K562 (cell line): ENCODE measurements at regions not wholly inside any gene's neighbourhood (a gene's known extent, or its start where the extent isn't known, plus 50 kb on each side); places are given as distances from the start of the nearest gene placed in this dataset.
"Not testable (repeated sequence)": the region's sequence is repeated elsewhere in the genome, so short reads cannot be mapped to it uniquely, and the experiment has no call there.

ENCODE experiments used
- ATAC-seq: fragments of 200-7000 bp; cut with Tn5 transposase; 3 replicates; pipeline ENCODE4 v1.9.1; 2020; ENCODE audit warnings: moderate library complexity
- BruUV-seq: library from RNA; stranded (reverse); fragments of 400-500 nt; replicated peaks from 2 replicates; lab custom pipeline; 2021; lab: Mats Ljungman, UMichigan
- CTCF ChIA-PET: fragments of 300-600 bp; formaldehyde crosslinking; extraction: SDS; loops from one replicate; lab custom pipeline; 2021; ENCODE audit warnings: low intra/inter-chr PET ratio; lab: Yijun Ruan, JAX
- POLR2A ChIA-PET: fragments of 300-600, 350-650 bp; sonication (Branson Sonifier 250); formaldehyde crosslinking; extraction: SDS; loops from one replicate; lab custom pipeline; 2021; ENCODE audit warnings: antibody characterized with exemption, inconsistent platforms; lab: Yijun Ruan, JAX
- DNase-seq, 4 experiments: peaks; one replicate each; pipeline versions ENCODE4 v3.0.0 to v3.0.0-alpha.2; 2011 to 2018; ENCODE audit warnings: low spot score in 3 of 4, mixed read lengths in 3 of 4; ENCODE audit errors: extremely low read depth in 1 of 4
- FAIRE-seq: peaks from 2 replicates; lab custom pipeline; 2011; peaks lifted over from hg19 to GRCh38; lab: Jason Lieb, UNC
- H2AFZ ChIP-seq: 2 replicates; pipeline ENCODE4 v1.6.0; 2011; ENCODE audit warnings: low read depth, low read length, control low read depth, inconsistent platforms
- H3K27ac ChIP-seq: fragments of 200-600 bp; 3 replicates; pipeline ENCODE4 v1.8.0; 2011; ENCODE audit warnings: low read depth, mild to moderate bottlenecking, control low read depth, inconsistent platforms, low read length, moderate library complexity, mixed read lengths; ENCODE audit errors: extremely low read depth
- H3K27me3 ChIP-seq, 2 experiments: fragments of 300-600 bp in 1 of 2; 2 replicates in 1 of 2; 3 replicates in 1 of 2; pipeline versions ENCODE4 v1.6.0 to v1.8.0; 2011; ENCODE audit warnings: inconsistent platforms in 2 of 2, low read length in 2 of 2, mild to moderate bottlenecking in 1 of 2, mixed read lengths in 1 of 2, moderate library complexity in 1 of 2; ENCODE audit not compliant: control insufficient read depth in 2 of 2, insufficient read depth in 2 of 2
- H3K36me3 ChIP-seq: fragments of 300-600 bp; 3 replicates; pipeline ENCODE4 v1.8.0; 2011; ENCODE audit warnings: mild to moderate bottlenecking, low read length, inconsistent platforms; ENCODE audit not compliant: control insufficient read depth, insufficient read depth
- H3K4me1 ChIP-seq, 2 experiments: fragments of 200-600 bp in 1 of 2; replicated peaks in 1 of 2; 2 replicates in 1 of 2; 3 replicates in 1 of 2; pipeline versions ENCODE4 v1.5.1 to v1.8.0; 2011; ENCODE audit warnings: inconsistent platforms in 2 of 2, low read length in 2 of 2, mild to moderate bottlenecking in 1 of 2, mixed read lengths in 1 of 2, moderate library complexity in 1 of 2; ENCODE audit not compliant: control insufficient read depth in 2 of 2, insufficient read depth in 2 of 2
- H3K4me2 ChIP-seq: 2 replicates; pipeline ENCODE4 v1.6.1; 2011; ENCODE audit warnings: low read length, control low read depth, inconsistent platforms, mixed read lengths; ENCODE audit not compliant: insufficient read depth
- H3K4me3 ChIP-seq: fragments of 200-600 bp; sonication (generic), shearing (Covaris generic); 2 replicates; pipeline ENCODE4 v1.5.1; 2016; ENCODE audit warnings: control low read depth, inconsistent platforms
- H3K79me2 ChIP-seq: fragments of 200-600 bp; 3 replicates; pipeline ENCODE4 v1.8.0; 2011; ENCODE audit warnings: low read length, inconsistent platforms; ENCODE audit not compliant: control insufficient read depth, insufficient read depth
- H3K9ac ChIP-seq, 2 experiments: 2 replicates each; pipeline versions ENCODE4 v1.6.0 to v1.6.1; 2011; ENCODE audit warnings: low read depth in 2 of 2, low read length in 2 of 2, control low read depth in 1 of 2, inconsistent platforms in 1 of 2, mild to moderate bottlenecking in 1 of 2, mixed read lengths in 1 of 2; ENCODE audit not compliant: insufficient read depth in 1 of 2
- H3K9me1 ChIP-seq: one replicate; pipeline ENCODE4 v1.6.0; 2011; ENCODE audit warnings: inconsistent platforms, mild to moderate bottlenecking, low read length, moderate library complexity; ENCODE audit not compliant: control insufficient read depth, insufficient read depth
- H3K9me3 ChIP-seq: replicated peaks from 2 replicates; pipeline ENCODE4 v1.5.1; 2011; ENCODE audit warnings: low read depth, low read length, inconsistent platforms; ENCODE audit not compliant: control insufficient read depth, insufficient read depth
- H4K20me1 ChIP-seq: replicated peaks from 2 replicates; pipeline ENCODE4 v1.6.1; 2011; ENCODE audit warnings: low read length, inconsistent platforms, mixed read lengths; ENCODE audit not compliant: control insufficient read depth, insufficient read depth
- WGBS: fragments of 100-300 bp; shearing (Covaris generic); methylation state at CpG from one replicate; pipeline ENCODE4 v1.1.6; 2016; ENCODE audit warnings: low coverage, mixed read lengths; ENCODE audit not compliant: insufficient coverage; ENCODE audit errors: missing lambda C conversion rate; 5-methylcytosine and 5-hydroxymethylcytosine counted together
- in situ Hi-C: fragments of 300-500 bp; cut with MboI; formaldehyde crosslinking; loops from 4 replicates; pipeline ENCODE4 v1.15.0; 2018; ENCODE audit warnings: inconsistent platforms, mixed read lengths
- intact Hi-C: fragments of 100-400 bp; cut with micrococcal nuclease; formaldehyde crosslinking; loops from 2 replicates; pipeline ENCODE4 v1.14.2; 2022

- H3K4me1 ChIP-seq, POLR2A ChIA-PET, ATAC-seq, H4K20me1 ChIP-seq, H3K36me3 ChIP-seq, BruUV-seq, CTCF ChIA-PET, H3K9ac ChIP-seq, H3K27me3 ChIP-seq, H2AFZ ChIP-seq, H3K4me3 ChIP-seq, H3K9me3 ChIP-seq, DNase-seq, H3K4me2 ChIP-seq, FAIRE-seq, H3K9me1 ChIP-seq, in situ Hi-C loops, H3K79me2 ChIP-seq, intact Hi-C loops, H3K27ac ChIP-seq: not testable (repeated sequence)
- WGBS: 80% methylated on average over 4 of the region's 5 CpGs
These were observed 121.1 kb downstream of the CRYBB2 start for GRCh38 chr22:25340536-25340935.

GRCh38 chr22:25344366-25344765, 124.9 kb downstream of the CRYBB2 start:
- H3K9ac ChIP-seq, H3K4me3 ChIP-seq, H3K79me2 ChIP-seq, H2AFZ ChIP-seq, H3K36me3 ChIP-seq, FAIRE-seq, DNase-seq, H3K9me1 ChIP-seq, in situ Hi-C loops, POLR2A ChIA-PET, H4K20me1 ChIP-seq, intact Hi-C loops, H3K27ac ChIP-seq, H3K27me3 ChIP-seq, CTCF ChIA-PET, BruUV-seq, ATAC-seq, H3K4me2 ChIP-seq, H3K4me1 ChIP-seq, H3K9me3 ChIP-seq: not testable (repeated sequence)
- WGBS: 100% methylated on average over 3 of the region's 10 CpGs
